ENCODE measurements at regions not wholly inside any gene's neighbourhood (a gene's known extent, or its start where the extent isn't known, plus 50 kb on each side); places are given as distances from the start of the nearest gene placed in this dataset.
A peak's percentile ranks its signal among the peaks of the same experiment; 100 is the strongest.

- Histone ChIP-seq H3K36me3 (no peaks in the 10 kb centered on the region), H3K9me3 (peaks cover 3% of the 10 kb centered on the region), H3K4me1 (peaks cover 22% of the 10 kb centered on the region), H3K27ac (peak overlapping the region; percentile 41), H3K27me3 (no peaks in the 10 kb centered on the region), H3K4me3 (no peak overlapping the region)
- WGBS: 54% methylated on average over 7 of the region's 7 CpGs
- TF ChIP-seq CTCF (IDR thresholded peaks at IDR 0.05) (no peak), POLR2A (IDR thresholded peaks at IDR 0.05) (no peak), POLR2AphosphoS5 (IDR thresholded peaks at IDR 0.05) (no peak), EP300 (IDR thresholded peaks at IDR 0.05) (no peak)
- no peak for DNase-seq (ENCODE audit: low spot score in 2 of 2)
Observed at GRCh38 chr2:54370405-54371104, 85.6 kb upstream of the SPTBN1 start.

GRCh38 chr2:54371460-54372065, 84.6 kb upstream of the SPTBN1 start:
- H3K27me3 ChIP-seq: no peaks in the 10 kb centered on the region
- H3K36me3 ChIP-seq: no peaks in the 10 kb centered on the region
- H3K4me1 ChIP-seq: peaks cover 22% of the 10 kb centered on the region
- WGBS: 54% methylated on average over 4 of the region's 7 CpGs
- TF ChIP-seq CTCF (IDR thresholded peaks at IDR 0.05): no peak
- TF ChIP-seq EP300 (IDR thresholded peaks at IDR 0.05): no peak
- no peak for TF ChIP-seq POLR2AphosphoS5 (IDR thresholded peaks at IDR 0.05)
- TF ChIP-seq POLR2A (IDR thresholded peaks at IDR 0.05): no peak
- H3K9me3 ChIP-seq: peaks cover 3% of the 10 kb centered on the region
- H3K4me3 ChIP-seq: no peak overlapping the region
- H3K27ac ChIP-seq: peak overlapping the region; percentile 41
- DNase-seq (ENCODE audit: low spot score in 2 of 2): no peak

GRCh38 chr2:54372361-54372760, 83.8 kb upstream of the SPTBN1 start:
- Histone ChIP-seq H3K27me3 (no peaks in the 10 kb centered on the region), H3K4me1 (peaks cover 22% of the 10 kb centered on the region), H3K36me3 (no peaks in the 10 kb centered on the region), H3K27ac (no peak overlapping the region), H3K4me3 (no peak overlapping the region), H3K9me3 (peaks cover 3% of the 10 kb centered on the region)
- 59% methylated on average over 4 of the region's 4 CpGs for WGBS
- no peak for DNase-seq (ENCODE audit: low spot score in 2 of 2)
- no peak for TF ChIP-seq CTCF (IDR thresholded peaks at IDR 0.05)
- no peak for TF ChIP-seq POLR2A (IDR thresholded peaks at IDR 0.05)
- TF ChIP-seq POLR2AphosphoS5 (IDR thresholded peaks at IDR 0.05): no peak
- TF ChIP-seq EP300 (IDR thresholded peaks at IDR 0.05): no peak

GRCh38 chr2:54373855-54374254, 82.3 kb upstream of the SPTBN1 start:
- peaks cover 22% of the 10 kb centered on the region for H3K4me1 ChIP-seq
- no peak for DNase-seq (ENCODE audit: low spot score in 2 of 2)
- H3K27me3 ChIP-seq: no peaks in the 10 kb centered on the region
- H3K4me3 ChIP-seq: no peak overlapping the region
- no peaks in the 10 kb centered on the region for H3K36me3 ChIP-seq
- no peak overlapping the region for H3K27ac ChIP-seq
- H3K9me3 ChIP-seq: no peaks in the 10 kb centered on the region
- 51% methylated on average over 3 of the region's 3 CpGs for WGBS
- TF ChIP-seq POLR2AphosphoS5 (IDR thresholded peaks at IDR 0.05) (no peak), EP300 (IDR thresholded peaks at IDR 0.05) (no peak), CTCF (IDR thresholded peaks at IDR 0.05) (no peak), POLR2A (IDR thresholded peaks at IDR 0.05) (no peak)

GRCh38 chr2:54374591-54375364, 81.3 kb upstream of the SPTBN1 start:
- Histone ChIP-seq H3K36me3 (no peaks in the 10 kb centered on the region), H3K4me3 (no peak overlapping the region), H3K9me3 (no peaks in the 10 kb centered on the region), H3K27ac (no peak overlapping the region), H3K27me3 (no peaks in the 10 kb centered on the region), H3K4me1 (peaks cover 22% of the 10 kb centered on the region)
- 78% methylated on average over 5 of the region's 5 CpGs for WGBS
- no peak for DNase-seq (ENCODE audit: low spot score in 2 of 2)
- TF ChIP-seq EP300 (IDR thresholded peaks at IDR 0.05) (no peak), CTCF (IDR thresholded peaks at IDR 0.05) (no peak)

Measured in suprapubic skin (tissue), 4 donors.